ENCODE measurements at regions not wholly inside any gene's neighbourhood (a gene's known extent, or its start where the extent isn't known, plus 50 kb on each side); places are given as distances from the start of the nearest gene placed in this dataset.

- H3K4me3 ChIP-seq (replicated peaks; ENCODE audit: low read depth, low read length) = no peak overlapping the region
- TF ChIP-seq CTCF (IDR thresholded peaks at IDR 0.05; ENCODE audit: low read length, missing control alignments) = no peak
- no peak for DNase-seq (ENCODE audit: low read depth)
Observed at GRCh38 chr18:8458546-8459215, 150.6 kb upstream of the RAB12 start.

- no peak overlapping the region for H3K4me3 ChIP-seq (replicated peaks; ENCODE audit: low read depth, low read length)
- no peak for DNase-seq (ENCODE audit: low read depth)
- no peak for TF ChIP-seq CTCF (IDR thresholded peaks at IDR 0.05; ENCODE audit: low read length, missing control alignments)
Observed at GRCh38 chr18:8460748-8461147, 148.5 kb upstream of the RAB12 start.

GRCh38 chr18:8461544-8461943, 147.7 kb upstream of the RAB12 start:
- DNase-seq (ENCODE audit: low read depth) = no peak
- no peak for TF ChIP-seq CTCF (IDR thresholded peaks at IDR 0.05; ENCODE audit: low read length, missing control alignments)
- H3K4me3 ChIP-seq (replicated peaks; ENCODE audit: low read depth, low read length) = no peak overlapping the region

GRCh38 chr18:8462651-8463185, 146.5 kb upstream of the RAB12 start:
- H3K4me3 ChIP-seq (replicated peaks; ENCODE audit: low read depth, low read length) = no peak overlapping the region
- no peak for DNase-seq (ENCODE audit: low read depth)
- TF ChIP-seq CTCF (IDR thresholded peaks at IDR 0.05; ENCODE audit: low read length, missing control alignments) = no peak

GRCh38 chr18:8463791-8464190, 145.4 kb upstream of the RAB12 start:
- DNase-seq (ENCODE audit: low read depth) = no peak
- no peak for TF ChIP-seq CTCF (IDR thresholded peaks at IDR 0.05; ENCODE audit: low read length, missing control alignments)
- no peak overlapping the region for H3K4me3 ChIP-seq (replicated peaks; ENCODE audit: low read depth, low read length)

- no peak overlapping the region for H3K4me3 ChIP-seq (replicated peaks; ENCODE audit: low read depth, low read length)
- DNase-seq (ENCODE audit: low read depth) = no peak
- no peak for TF ChIP-seq CTCF (IDR thresholded peaks at IDR 0.05; ENCODE audit: low read length, missing control alignments)
Observed at GRCh38 chr18:8468191-8468590, 141.0 kb upstream of the RAB12 start.

GRCh38 chr18:8468921-8469335, 140.3 kb upstream of the RAB12 start:
- peak; percentile 35 for DNase-seq (ENCODE audit: low read depth)
- no peak overlapping the region for H3K4me3 ChIP-seq (replicated peaks; ENCODE audit: low read depth, low read length)
- TF ChIP-seq CTCF (IDR thresholded peaks at IDR 0.05; ENCODE audit: low read length, missing control alignments) = no peak

Measured in fibroblast of pulmonary artery (primary cell).